AG04450 (cell line): ENCODE measurements at regions not wholly inside any gene's neighbourhood (a gene's known extent, or its start where the extent isn't known, plus 50 kb on each side); places are given as distances from the start of the nearest gene placed in this dataset.

Source experiments
- CTCF ChIA-PET: fragments of 300-600, 350-600 bp; formaldehyde crosslinking; extraction: SDS; loops from one replicate; lab custom pipeline; 2022; ENCODE audit warnings: antibody characterized with exemption, inconsistent platforms; lab: Charles Lee
- POLR2A ChIA-PET: fragments of 350-600 bp; formaldehyde crosslinking; extraction: SDS; loops from one replicate; lab custom pipeline; 2021; ENCODE audit warnings: antibody characterized with exemption, inconsistent platforms; lab: Yijun Ruan, JAX
- DNase-seq: peaks from one replicate; pipeline ENCODE4 v3.0.0-alpha.2; 2011; ENCODE audit warnings: low read depth, low spot score
- H3K27ac ChIP-seq: one replicate; pipeline ENCODE4 v1.5.1; 2012; ENCODE audit warnings: low read depth, low read length, control low read depth
- H3K27me3 ChIP-seq: one replicate; pipeline ENCODE4 v1.6.0; 2012; ENCODE audit warnings: low read length; ENCODE audit not compliant: control insufficient read depth, insufficient read depth
- H3K4me3 ChIP-seq: 2 replicates; pipeline ENCODE4 v1.5.1; 2011; ENCODE audit warnings: mild to moderate bottlenecking, low read depth, low read length, control low read depth
- H3K9me3 ChIP-seq: 2 replicates; pipeline ENCODE4 v1.5.1; 2012; ENCODE audit warnings: low read length; ENCODE audit not compliant: control insufficient read depth, insufficient read depth
- TF ChIP-seq, protein P1 (sequence below): IDR thresholded peaks from 2 replicates; pipeline ENCODE4 v1.5.1; 2011; ENCODE audit warnings: low read depth, low read length, control low read depth, inconsistent platforms

DNA sequence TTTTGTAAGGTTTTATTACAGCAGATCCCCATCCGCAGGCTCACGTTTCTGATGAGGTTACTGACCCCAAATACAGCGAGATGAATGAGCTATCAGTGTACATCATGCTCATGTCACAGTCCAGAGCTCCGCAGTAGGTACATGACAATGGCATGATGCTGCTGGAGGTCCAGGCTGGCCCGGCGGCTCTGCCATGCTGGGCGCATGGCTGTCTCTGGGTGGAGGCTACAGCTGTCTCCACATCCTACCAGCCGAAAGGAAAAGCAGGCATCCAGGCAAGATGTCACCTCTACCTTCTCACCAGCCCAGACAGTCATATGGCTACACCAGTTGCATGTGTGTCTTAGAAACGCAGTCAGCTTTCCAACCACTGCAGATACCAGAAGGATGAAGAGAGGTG lies 90.9 kb upstream of the RNF32 start:
- CTCF ChIA-PET: no interaction called here
- no peak for DNase-seq
- Histone ChIP-seq H3K9me3 (peaks cover 15% of the 10 kb centered on the region), H3K4me3 (no peak overlapping the region), H3K27ac (no peak overlapping the region), H3K27me3 (no peaks in the 10 kb centered on the region)
- TF ChIP-seq, protein P1, sequence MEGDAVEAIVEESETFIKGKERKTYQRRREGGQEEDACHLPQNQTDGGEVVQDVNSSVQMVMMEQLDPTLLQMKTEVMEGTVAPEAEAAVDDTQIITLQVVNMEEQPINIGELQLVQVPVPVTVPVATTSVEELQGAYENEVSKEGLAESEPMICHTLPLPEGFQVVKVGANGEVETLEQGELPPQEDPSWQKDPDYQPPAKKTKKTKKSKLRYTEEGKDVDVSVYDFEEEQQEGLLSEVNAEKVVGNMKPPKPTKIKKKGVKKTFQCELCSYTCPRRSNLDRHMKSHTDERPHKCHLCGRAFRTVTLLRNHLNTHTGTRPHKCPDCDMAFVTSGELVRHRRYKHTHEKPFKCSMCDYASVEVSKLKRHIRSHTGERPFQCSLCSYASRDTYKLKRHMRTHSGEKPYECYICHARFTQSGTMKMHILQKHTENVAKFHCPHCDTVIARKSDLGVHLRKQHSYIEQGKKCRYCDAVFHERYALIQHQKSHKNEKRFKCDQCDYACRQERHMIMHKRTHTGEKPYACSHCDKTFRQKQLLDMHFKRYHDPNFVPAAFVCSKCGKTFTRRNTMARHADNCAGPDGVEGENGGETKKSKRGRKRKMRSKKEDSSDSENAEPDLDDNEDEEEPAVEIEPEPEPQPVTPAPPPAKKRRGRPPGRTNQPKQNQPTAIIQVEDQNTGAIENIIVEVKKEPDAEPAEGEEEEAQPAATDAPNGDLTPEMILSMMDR: no peak
- POLR2A ChIA-PET: no interaction called here

DNA sequence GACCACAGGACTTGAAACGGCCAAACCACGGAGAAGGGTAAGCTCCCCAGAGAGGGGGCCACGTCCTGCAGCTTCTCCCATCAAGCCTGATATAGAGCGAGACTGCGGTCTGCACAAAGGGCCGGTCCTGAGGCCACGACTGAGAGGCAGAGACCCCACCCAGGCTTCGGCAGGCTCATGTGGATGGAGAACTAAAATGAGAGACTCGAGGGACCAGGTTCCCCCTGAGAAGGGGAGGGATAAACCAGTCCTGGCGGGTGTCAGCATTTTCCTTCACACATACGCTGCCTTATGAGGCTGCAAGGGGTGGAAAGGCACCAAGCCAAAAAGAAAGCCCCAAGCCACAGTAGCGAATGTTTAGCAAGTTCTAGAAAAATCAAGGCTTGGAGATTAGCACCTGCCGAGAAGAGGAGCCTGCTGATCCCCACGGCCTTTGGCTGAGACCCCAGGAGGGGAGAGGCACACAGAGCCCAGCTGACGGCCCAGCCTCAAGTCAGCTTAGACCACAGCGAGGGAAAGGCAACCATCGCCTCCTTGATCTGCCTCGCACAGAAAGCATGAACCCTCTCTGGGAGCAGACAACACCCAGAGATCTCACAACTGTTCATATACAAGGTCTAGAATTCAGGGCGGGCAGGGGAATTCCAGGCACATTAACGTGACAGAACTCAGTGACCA lies 92.6 kb upstream of the RNF32 start:
- CTCF ChIA-PET: no interaction called here
- H3K4me3 ChIP-seq: no peak overlapping the region
- H3K9me3 ChIP-seq: peaks cover 22% of the 10 kb centered on the region
- DNase-seq: no peak
- TF ChIP-seq, protein P1: no peak
- H3K27me3 ChIP-seq: no peaks in the 10 kb centered on the region
- POLR2A ChIA-PET: no interaction called here
- no peak overlapping the region for H3K27ac ChIP-seq

DNA sequence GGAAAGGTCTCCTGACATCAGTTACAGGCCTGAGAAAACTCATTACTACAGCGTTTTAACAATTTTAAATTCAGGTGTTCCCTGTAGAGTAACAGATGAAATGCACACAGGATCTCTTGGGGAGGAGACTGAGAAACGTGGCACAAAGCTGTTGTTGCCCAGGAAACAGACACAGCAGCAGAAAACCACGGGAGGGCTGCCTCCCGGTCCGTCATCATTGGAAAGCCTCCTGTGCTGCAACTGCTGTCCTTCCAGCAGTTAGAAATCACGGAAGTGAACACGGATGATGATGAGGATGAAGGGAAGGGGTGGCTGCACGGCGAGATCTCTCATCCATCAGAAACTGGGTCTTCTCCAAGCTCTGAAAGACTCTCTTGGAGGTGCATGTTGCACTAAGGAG lies 94.6 kb upstream of the RNF32 start:
- Histone ChIP-seq H3K9me3 (peaks cover 26% of the 10 kb centered on the region), H3K27me3 (no peaks in the 10 kb centered on the region), H3K4me3 (no peak overlapping the region), H3K27ac (no peak overlapping the region)
- DNase-seq: no peak
- TF ChIP-seq, protein P1: no peak
- CTCF ChIA-PET: no interaction called here
- POLR2A ChIA-PET: no interaction called here

DNA sequence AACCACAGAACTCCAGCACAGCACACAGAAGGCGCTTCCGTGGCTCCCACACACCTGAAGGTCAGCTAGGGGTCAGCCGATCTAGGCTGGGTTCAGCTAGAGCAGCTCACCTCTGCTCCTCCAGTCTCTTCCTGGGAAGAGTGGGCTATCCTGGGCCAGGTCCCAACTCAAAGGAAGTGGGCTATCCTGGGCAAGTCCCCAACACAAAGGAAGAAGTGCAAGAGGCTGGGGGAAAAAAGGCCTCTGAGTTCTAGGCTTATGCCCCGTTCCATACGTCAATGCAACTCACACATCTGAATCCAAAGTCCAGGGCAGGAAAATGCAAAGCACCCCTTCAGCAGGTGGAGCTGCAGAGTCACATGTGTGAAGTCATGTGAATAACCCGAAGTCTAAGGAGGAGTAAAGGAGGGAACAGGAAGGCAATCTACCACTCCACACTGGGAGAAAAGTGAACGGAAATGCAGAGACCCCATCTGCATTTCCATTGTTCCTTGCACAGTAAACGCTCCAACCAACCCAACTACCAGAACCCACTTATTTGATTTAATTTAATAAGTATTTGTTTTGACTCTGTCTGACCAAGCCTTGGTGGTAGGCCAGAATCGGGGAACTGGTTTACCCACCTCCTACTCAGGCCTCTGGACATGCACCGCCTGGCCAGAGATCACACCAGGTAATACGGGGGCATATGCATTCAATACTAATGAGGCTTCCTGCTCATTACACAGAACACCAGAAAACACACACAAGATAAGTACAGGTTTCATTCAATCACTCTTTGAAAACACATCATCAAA lies 95.5 kb upstream of the RNF32 start:
- Histone ChIP-seq H3K4me3 (no peak overlapping the region), H3K27me3 (no peaks in the 10 kb centered on the region), H3K9me3 (peaks cover 31% of the 10 kb centered on the region), H3K27ac (no peak overlapping the region)
- ChIA-PET CTCF (no interaction called here), POLR2A (no interaction called here)
- TF ChIP-seq, protein P1: no peak
- DNase-seq: no peak
